OCI-LY1 (cell line): ENCODE measurements at regions not wholly inside any gene's neighbourhood (a gene's known extent, or its start where the extent isn't known, plus 50 kb on each side); places are given as distances from the start of the nearest gene placed in this dataset.

Source experiments
- CTCF ChIP-seq: fragments of 200-600 bp; sonication (generic), shearing (Covaris generic); IDR thresholded peaks from 2 replicates; pipeline ENCODE4 v1.5.1; 2017; ENCODE audit warnings: mild to moderate bottlenecking, antibody characterized with exemption, low read length, moderate library complexity, mixed read lengths
- EZH2 ChIP-seq: fragments of 200-600 bp; sonication (generic), shearing (Covaris generic); IDR thresholded peaks from 2 replicates; pipeline ENCODE4 v1.8.0; 2017; ENCODE audit warnings: borderline replicate concordance, mixed run types, mild to moderate bottlenecking, antibody characterized with exemption, low read length, moderate library complexity, mixed read lengths

DNA sequence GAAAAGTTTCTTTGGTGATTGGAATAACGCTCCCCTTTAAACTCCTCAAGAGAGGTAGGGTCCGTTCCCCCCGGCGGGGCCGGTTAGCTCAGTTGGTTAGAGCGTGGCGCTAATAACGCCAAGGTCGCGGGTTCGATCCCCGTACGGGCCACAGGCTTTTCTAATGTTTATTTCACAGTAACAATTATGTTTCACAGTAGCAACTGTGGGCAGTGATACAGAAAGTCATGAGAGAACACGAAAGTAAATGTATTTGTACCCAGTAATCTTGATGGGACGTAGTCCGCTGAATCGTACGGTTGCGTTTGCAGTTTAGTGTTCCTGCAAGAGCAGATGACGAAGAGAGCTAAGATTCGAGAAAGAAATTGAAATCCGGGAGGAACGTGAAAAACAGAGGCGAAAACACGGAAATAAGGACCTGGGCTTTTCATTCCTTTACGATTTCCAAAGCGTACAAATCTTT lies 505.5 kb downstream of the PRIM2 start:
- TF ChIP-seq CTCF (no peak), EZH2 (no peak)
